ENCODE measurements at regions not wholly inside any gene's neighbourhood (a gene's known extent, or its start where the extent isn't known, plus 50 kb on each side); places are given as distances from the start of the nearest gene placed in this dataset.
A peak's percentile ranks its signal among the peaks of the same experiment; 100 is the strongest.

GRCh38 chr7:131107337-131108211 is 220.1 kb upstream of the MKLN1 start:
- TF ChIP-seq, protein P1, sequence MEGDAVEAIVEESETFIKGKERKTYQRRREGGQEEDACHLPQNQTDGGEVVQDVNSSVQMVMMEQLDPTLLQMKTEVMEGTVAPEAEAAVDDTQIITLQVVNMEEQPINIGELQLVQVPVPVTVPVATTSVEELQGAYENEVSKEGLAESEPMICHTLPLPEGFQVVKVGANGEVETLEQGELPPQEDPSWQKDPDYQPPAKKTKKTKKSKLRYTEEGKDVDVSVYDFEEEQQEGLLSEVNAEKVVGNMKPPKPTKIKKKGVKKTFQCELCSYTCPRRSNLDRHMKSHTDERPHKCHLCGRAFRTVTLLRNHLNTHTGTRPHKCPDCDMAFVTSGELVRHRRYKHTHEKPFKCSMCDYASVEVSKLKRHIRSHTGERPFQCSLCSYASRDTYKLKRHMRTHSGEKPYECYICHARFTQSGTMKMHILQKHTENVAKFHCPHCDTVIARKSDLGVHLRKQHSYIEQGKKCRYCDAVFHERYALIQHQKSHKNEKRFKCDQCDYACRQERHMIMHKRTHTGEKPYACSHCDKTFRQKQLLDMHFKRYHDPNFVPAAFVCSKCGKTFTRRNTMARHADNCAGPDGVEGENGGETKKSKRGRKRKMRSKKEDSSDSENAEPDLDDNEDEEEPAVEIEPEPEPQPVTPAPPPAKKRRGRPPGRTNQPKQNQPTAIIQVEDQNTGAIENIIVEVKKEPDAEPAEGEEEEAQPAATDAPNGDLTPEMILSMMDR (IDR thresholded peaks at IDR 0.05): no peak
- TF ChIP-seq POLR2A (IDR thresholded peaks at IDR 0.05): peak; percentile 89 to 97
